ENCODE measurements at regions not wholly inside any gene's neighbourhood (a gene's known extent, or its start where the extent isn't known, plus 50 kb on each side); places are given as distances from the start of the nearest gene placed in this dataset.
"Not testable (repeated sequence)": the region's sequence is repeated elsewhere in the genome, so short reads cannot be mapped to it uniquely, and the experiment has no call there.

- DNase-seq (ENCODE audit: low spot score): no peak
Observed at GRCh38 chr3:16055606-16056211, 118.8 kb upstream of the GALNT15 start.

DNA sequence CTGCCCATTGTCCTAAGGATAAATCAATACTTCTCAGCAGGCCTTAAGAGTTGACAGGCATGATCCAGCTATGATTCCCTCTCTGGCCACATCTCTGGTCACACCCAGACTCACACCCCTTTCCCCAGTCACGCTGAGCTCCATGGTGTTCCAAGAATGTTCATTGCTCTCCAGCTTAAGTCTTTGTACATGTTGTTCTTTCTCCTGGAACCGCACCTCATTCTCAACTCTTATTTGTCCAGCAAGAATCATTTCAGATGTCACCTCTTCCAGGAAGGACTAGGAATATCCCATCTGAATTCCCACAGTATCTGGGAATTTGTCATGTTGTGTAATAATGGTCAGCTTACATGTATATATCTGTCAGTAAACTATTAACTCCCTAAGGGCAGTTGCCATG, 118.3 kb upstream of the GALNT15 start:
- no peak for DNase-seq (ENCODE audit: low spot score)

DNA sequence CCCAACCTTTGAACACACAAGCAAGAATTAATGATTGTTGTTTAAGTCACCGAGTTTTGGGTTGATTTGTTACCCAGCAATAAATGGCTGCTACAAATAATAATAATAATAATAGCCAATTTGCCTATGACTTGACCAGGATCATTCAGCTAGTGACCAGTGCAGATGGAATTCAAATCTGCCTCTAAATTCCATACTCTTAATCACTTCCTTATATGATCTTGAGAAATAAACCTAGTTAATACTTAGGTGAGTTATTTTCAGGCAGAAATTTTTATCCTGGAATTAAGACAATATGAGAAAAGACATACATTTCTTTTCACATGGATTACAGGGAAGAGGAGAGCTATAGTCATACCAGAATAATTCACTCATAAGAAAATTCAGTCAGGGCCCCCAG, 116.0 kb upstream of the GALNT15 start:
- no peak for DNase-seq (ENCODE audit: low spot score)

- DNase-seq (ENCODE audit: low spot score): no peak
Observed at GRCh38 chr3:16059081-16059537, 115.4 kb upstream of the GALNT15 start.

- no peak for DNase-seq (ENCODE audit: low spot score)
Observed at GRCh38 chr3:16059711-16060357, 114.6 kb upstream of the GALNT15 start.

DNA sequence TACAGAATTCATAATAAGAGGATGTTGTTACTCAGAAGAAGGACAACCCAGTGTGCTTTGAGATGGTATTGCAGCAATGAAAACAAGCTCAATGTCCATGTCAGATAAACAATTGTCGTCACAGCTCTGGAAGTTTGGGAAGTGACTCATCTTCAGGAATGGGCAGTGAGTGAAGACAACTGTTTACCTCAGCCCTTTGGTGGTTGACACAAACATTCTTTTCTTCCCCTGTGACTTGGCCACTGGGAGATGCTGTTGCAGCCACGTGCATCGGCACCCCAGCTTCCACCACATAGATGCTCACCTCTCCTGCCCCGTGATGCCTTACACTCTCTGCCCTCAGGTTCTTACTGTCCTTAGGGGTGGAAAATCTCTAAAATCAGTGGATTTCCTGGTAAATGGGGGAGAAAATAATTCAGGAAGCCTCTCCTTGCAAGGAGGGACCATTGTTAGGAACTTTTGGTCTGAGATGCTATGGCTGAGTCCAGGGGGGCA, 114.1 kb upstream of the GALNT15 start:
- peak; percentile 54 for DNase-seq (ENCODE audit: low spot score)

DNA sequence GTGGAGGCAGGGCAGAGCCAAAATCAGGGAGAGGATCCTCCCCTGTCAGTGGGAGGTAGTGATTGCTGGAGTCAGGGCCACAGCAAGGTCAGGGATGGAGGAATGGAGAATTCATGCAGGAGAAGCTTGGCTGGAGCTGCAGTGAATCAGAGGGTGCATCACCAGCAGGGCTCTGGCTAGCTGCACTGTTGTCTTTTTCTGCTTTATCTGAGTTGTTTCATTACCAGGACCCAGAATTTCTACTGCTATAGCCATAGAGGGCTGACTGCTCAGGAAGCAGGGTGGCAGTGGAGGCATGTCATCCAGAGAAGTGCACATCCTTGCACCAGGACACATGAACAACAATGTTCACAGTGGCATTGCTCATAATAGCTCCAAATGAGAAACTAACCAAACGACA, 113.5 kb upstream of the GALNT15 start:
- DNase-seq (ENCODE audit: low spot score): no peak

- DNase-seq (ENCODE audit: low spot score): no peak
Observed at GRCh38 chr3:16061491-16061890, 113.0 kb upstream of the GALNT15 start.

GRCh38 chr3:16063603-16064002, 110.9 kb upstream of the GALNT15 start:
- peak; percentile 96 for DNase-seq (ENCODE audit: low spot score)

- peak; percentile 91 for DNase-seq (ENCODE audit: low spot score)
Observed at GRCh38 chr3:16064642-16065414, 109.7 kb upstream of the GALNT15 start.

DNA sequence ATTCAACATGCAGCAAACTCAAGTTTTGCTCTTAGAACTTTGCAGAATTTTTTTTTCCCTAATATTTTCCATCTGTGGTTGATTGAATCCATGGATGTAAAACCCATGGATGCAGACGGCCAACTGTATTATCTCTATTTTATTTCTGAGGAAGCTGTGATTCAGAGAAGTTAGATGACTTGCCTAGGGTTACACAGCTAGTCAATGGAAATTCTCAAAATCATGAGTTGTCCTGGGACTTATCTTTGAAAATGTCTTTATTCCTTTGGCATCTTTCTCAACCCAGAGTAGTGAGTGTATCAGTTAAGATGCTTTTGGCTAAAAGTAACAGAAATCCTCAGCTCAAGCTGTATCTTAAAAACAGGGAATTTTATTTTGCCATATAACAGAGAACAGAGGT, 107.9 kb upstream of the GALNT15 start:
- DNase-seq (ENCODE audit: low spot score): no peak

- DNase-seq (ENCODE audit: low spot score): no peak
Observed at GRCh38 chr3:16066975-16067374, 107.5 kb upstream of the GALNT15 start.

GRCh38 chr3:16067837-16068471, 106.5 kb upstream of the GALNT15 start:
- DNase-seq (ENCODE audit: low spot score): no peak

DNA sequence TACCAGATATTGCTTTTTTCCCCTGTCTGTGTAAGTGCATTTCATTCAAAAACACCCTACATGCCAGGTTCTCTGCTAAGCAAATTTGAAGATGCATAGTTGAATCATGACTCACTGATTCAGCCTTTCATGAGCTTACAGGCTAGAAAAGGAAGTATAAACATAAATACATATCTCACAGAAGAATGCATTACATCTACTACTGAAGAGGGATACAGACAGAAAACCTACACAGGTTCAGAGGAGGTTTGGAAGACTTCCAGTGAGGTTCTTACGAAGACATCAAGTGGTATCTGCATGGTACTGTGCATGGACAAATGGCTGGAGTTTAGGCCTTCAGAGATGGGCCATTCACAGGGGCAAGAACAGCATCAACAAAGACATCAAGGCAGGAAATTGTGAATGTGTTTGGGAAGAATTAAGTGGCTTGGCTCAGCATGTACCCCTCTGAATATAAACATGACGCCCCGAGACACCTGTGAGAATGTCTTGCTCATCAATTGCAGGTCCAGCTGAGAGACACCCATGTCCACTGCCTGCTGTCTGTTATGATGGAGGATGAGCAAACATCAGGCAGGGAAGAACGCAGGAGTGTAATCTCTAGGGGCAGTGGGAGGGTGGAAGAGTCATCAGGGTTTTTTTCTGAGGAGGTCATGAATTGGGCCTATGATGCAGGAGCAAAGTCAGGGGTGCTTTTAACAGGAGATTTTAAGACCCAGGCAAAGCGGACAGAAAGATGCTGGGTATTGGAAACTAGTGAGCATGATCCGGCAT, 105.1 kb upstream of the GALNT15 start:
- DNase-seq (ENCODE audit: low spot score): no peak

DNA sequence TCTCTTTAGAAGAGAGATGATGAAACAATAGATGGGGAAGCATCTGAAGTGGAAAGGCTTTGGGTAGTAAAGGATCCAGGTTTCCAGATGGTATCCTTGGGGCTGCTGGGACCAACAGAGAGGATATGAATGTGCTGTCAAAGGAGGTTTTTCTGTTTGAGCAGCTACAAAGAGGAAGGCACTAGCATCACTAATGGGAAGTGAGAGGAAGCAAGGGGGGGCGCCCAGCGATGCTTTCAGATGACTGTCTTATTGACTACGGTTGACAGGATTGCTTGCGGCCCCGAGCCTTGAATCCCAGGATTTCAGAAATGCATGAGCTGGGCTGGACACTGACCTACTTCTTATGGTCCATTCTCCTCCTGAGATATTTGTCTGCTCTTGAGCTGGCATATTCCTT, 103.8 kb upstream of the GALNT15 start:
- DNase-seq (ENCODE audit: low spot score): no peak

- no peak for DNase-seq (ENCODE audit: low spot score)
Observed at GRCh38 chr3:16071206-16071605, 103.3 kb upstream of the GALNT15 start.

- DNase-seq (ENCODE audit: low spot score): no peak
Observed at GRCh38 chr3:16072420-16073110, 101.9 kb upstream of the GALNT15 start.

DNA sequence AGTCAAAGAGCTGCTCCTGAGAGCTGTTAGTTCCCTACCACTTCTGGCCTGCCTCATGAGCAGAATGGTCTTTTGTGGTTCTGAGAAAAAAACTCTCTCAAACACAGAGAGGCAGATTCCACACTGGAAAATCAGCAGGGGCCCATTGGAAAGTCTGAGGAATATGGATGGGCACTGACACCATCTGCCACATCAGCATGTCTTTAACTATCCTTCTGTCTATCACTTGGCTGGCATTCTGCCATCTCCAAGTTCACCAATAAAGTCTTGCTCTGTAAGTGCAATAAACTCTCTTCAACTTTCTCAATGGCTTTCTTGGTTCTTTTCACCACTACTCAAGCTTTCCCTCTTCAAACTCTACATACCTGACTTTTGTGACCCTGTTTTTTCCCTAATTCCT, 101.3 kb upstream of the GALNT15 start:
- DNase-seq (ENCODE audit: low spot score): no peak

DNA sequence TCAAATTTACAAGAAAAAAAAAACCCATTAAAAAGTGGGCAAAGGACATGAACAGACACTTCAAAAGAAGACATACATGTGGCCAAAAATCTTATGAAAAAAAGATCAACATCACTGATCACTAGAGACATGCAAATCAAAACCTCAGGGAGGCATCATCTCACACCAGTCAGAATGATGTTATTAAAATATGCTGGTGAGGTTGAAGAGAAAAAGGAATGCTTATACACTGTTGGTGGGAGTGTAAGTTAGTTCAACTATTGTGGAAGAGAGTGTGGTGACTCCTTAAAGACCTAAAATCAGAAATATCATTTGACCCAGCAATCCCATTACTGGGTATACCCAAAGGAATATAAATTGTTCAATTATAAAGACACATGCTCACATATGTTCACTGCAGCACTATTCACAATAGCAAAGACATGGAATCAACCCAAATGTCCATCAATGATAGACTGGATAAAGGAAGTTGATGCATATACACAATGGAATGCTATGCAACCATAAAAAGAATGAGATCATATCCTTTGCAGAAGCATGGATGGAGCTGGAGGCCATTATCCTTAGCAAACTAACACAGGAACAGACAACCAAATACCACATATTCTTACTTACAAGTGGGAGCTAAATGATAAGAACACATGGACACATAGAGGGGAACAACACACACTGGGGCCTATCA, 100.3 kb upstream of the GALNT15 start:
- not testable (repeated sequence) for DNase-seq (ENCODE audit: low spot score)

DNA sequence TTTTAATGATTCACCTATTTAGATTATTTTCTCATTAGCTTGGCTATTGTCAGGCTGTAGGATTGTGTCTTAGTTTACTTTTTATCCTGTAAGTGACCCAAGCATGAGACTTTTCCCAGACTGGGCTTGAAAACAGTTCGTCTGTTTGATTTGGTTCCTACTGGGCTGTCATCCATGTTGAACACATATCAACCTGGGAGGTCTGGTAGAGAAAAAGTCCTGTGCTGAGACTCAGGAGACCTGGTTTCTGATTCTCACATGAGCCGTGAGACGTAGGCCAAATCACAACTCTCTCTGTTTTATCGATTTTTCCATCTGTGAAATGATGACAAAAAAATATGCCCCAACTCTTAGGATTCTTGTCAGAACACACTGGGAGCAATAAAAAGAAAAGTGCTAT, 98.8 kb upstream of the GALNT15 start:
- no peak for DNase-seq (ENCODE audit: low spot score)

DNA sequence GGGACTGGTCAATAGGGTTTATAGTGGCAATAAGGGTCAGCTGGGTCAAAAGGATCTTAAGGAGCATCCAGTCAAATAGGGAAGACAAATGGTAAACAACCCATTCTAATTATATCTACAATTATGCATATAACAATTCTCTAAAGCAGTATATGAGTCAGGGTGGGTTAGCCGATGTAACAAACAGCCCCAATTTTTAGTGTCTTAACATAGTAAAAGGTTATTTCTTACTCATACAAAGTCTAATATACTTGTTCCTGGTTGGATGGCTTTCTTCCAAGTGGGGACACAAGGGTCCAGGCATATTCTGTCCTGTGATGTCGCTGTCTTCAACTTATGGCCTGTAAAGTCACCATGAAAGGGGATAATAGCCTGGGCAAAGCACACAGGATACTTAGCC, 97.9 kb upstream of the GALNT15 start:
- no peak for DNase-seq (ENCODE audit: low spot score)

All from putamen (tissue), 1 donor.